NCI-H1694 (cell line): ENCODE measurements at regions not wholly inside any gene's neighbourhood (a gene's known extent, or its start where the extent isn't known, plus 50 kb on each side); places are given as distances from the start of the nearest gene placed in this dataset.
"Not testable (repeated sequence)": the region's sequence is repeated elsewhere in the genome, so short reads cannot be mapped to it uniquely, and the experiment has no call there.

Source experiments
- DNase-seq: peaks from one replicate; lab custom pipeline; 2025; lab: John Stamatoyannopoulos, UW

- DNase-seq: no peak
These were observed 187.2 kb downstream of the KIT start for GRCh38 chr4:54844911-54845310.

- DNase-seq: no peak
These were observed 186.2 kb downstream of the KIT start for GRCh38 chr4:54843946-54844345.

- no peak for DNase-seq
These were observed 185.3 kb downstream of the KIT start for GRCh38 chr4:54843106-54843505.

- no peak for DNase-seq
These were observed 184.9 kb downstream of the KIT start for GRCh38 chr4:54842656-54843055.

GRCh38 chr4:54842226-54842625 is 184.5 kb downstream of the KIT start:
- no peak for DNase-seq

GRCh38 chr4:54840992-54841768 is 183.4 kb downstream of the KIT start:
- no peak for DNase-seq

GRCh38 chr4:54840430-54840829 is 182.7 kb downstream of the KIT start:
- DNase-seq: no peak

GRCh38 chr4:54838301-54838700 is 180.5 kb downstream of the KIT start:
- DNase-seq: no peak

GRCh38 chr4:54837576-54838140 is 179.9 kb downstream of the KIT start:
- DNase-seq: no peak

GRCh38 chr4:54828361-54828760 is 170.6 kb downstream of the KIT start:
- DNase-seq: not testable (repeated sequence)

GRCh38 chr4:54823616-54824015 is 165.9 kb downstream of the KIT start:
- no peak for DNase-seq

- DNase-seq: no peak
These were observed 161.3 kb downstream of the KIT start for GRCh38 chr4:54819034-54819433.

- no peak for DNase-seq
These were observed 160.7 kb downstream of the KIT start for GRCh38 chr4:54818481-54818880.

- DNase-seq: no peak
These were observed 155.9 kb downstream of the KIT start for GRCh38 chr4:54813674-54814073.

GRCh38 chr4:54806351-54806750 is 148.6 kb downstream of the KIT start:
- no peak for DNase-seq

- DNase-seq: no peak
These were observed 144.6 kb downstream of the KIT start for GRCh38 chr4:54802336-54802735.

GRCh38 chr4:54800831-54801530 is 143.2 kb downstream of the KIT start:
- DNase-seq: no peak

- no peak for DNase-seq
These were observed 136.8 kb downstream of the KIT start for GRCh38 chr4:54794579-54794978.

GRCh38 chr4:54793856-54794422 is 136.2 kb downstream of the KIT start:
- DNase-seq: no peak
